HFFc6 (cell line): ENCODE measurements at regions not wholly inside any gene's neighbourhood (a gene's known extent, or its start where the extent isn't known, plus 50 kb on each side); places are given as distances from the start of the nearest gene placed in this dataset.

Source experiments
- DNase-seq: peaks from one replicate; pipeline ENCODE4 v3.0.0-alpha.2; 2018
- H3K27ac Mint-ChIP-seq: 2 replicates; pipeline ENCODE4 v1.8.0; 2020; ENCODE audit warnings: mild to moderate bottlenecking, mixed read lengths
- H3K27me3 Mint-ChIP-seq: 2 replicates; pipeline ENCODE4 v1.8.0; 2021; ENCODE audit warnings: mild to moderate bottlenecking, moderate library complexity, mixed read lengths; ENCODE audit not compliant: insufficient read depth
- H3K36me3 Mint-ChIP-seq: 2 replicates; pipeline ENCODE4 v1.8.0; 2021; ENCODE audit warnings: low read depth, mixed read lengths
- H3K4me1 Mint-ChIP-seq: 2 replicates; pipeline ENCODE4 v1.8.0; 2020; ENCODE audit warnings: low read depth, mixed read lengths
- H3K4me3 Mint-ChIP-seq: 2 replicates; pipeline ENCODE4 v1.8.0; 2020; ENCODE audit warnings: mild to moderate bottlenecking, moderate library complexity, mixed read lengths
- H3K9me3 Mint-ChIP-seq: 2 replicates; pipeline ENCODE4 v1.8.0; 2020; ENCODE audit warnings: mild to moderate bottlenecking, mixed read lengths
- TF ChIP-seq, protein P1 (sequence below): fragments of 200-600 bp; sonication (generic); IDR thresholded peaks from 2 replicates; pipeline ENCODE4 v1.5.0; 2021; ENCODE audit warnings: antibody characterized with exemption, mild to moderate bottlenecking

DNA sequence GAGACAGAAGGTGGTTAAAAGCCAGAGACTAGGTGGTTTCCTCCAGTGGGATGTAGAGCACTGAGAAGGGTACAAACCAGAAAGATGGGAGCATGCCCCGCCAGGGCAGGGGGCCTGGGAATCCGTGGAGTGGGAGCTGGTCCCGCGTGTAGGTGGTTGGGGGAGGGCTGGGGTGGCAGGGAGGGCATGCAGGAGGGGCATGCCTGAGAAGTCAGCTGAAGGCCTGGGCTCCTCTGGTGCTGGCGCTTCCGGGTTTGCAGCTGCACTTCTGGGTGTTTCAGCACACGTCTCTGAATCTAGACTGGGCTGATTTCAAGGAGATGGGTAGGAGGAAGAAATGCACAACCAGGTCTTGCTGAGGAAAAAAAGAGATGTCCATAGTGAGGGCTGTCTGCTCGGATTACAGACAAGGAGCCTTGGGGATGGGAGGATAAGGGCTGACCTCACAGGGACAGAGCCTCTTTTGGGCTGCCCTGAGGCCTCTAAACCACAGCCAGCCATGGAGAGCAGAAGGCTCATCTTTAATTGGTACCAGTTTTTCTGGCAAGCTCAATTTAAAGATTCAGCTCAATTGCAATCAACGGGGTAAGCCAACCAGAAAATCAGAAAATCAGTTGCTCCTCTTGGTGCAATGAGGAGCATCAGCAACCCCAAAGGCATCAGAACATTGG lies 151.9 kb downstream of the FAM43A start:
- no peaks in the 10 kb centered on the region for H3K36me3 Mint-ChIP-seq
- H3K27ac Mint-ChIP-seq = no peak overlapping the region
- DNase-seq = no peak
- peaks cover 7% of the 10 kb centered on the region; the same call in 1 of the 2 replicates for H3K4me1 Mint-ChIP-seq
- TF ChIP-seq, protein P1, sequence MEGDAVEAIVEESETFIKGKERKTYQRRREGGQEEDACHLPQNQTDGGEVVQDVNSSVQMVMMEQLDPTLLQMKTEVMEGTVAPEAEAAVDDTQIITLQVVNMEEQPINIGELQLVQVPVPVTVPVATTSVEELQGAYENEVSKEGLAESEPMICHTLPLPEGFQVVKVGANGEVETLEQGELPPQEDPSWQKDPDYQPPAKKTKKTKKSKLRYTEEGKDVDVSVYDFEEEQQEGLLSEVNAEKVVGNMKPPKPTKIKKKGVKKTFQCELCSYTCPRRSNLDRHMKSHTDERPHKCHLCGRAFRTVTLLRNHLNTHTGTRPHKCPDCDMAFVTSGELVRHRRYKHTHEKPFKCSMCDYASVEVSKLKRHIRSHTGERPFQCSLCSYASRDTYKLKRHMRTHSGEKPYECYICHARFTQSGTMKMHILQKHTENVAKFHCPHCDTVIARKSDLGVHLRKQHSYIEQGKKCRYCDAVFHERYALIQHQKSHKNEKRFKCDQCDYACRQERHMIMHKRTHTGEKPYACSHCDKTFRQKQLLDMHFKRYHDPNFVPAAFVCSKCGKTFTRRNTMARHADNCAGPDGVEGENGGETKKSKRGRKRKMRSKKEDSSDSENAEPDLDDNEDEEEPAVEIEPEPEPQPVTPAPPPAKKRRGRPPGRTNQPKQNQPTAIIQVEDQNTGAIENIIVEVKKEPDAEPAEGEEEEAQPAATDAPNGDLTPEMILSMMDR = no peak
- H3K27me3 Mint-ChIP-seq = peaks cover 21% of the 10 kb centered on the region
- H3K4me3 Mint-ChIP-seq = no peak overlapping the region
- no peaks in the 10 kb centered on the region; the same call in 1 of the 2 replicates for H3K9me3 Mint-ChIP-seq

DNA sequence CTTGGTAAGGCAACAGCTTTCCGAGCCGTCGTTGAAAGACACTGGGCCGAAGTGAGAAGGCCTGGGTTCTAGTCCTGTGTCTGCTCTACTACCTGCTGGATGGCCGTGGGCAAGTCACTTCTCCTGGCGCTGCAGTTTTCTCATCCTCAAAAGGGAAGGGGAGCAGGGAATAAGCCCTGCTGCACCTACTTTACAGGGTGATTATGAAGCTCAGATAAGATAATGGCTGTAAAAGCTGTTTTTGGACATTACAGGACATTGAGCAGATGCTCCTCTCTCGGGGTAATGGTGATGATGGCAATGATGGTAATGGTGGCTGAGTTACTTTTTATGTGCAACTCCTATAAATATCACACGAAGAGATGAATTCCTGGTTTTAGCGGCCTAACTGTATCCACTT lies 152.6 kb downstream of the FAM43A start:
- Mint-ChIP-seq H3K36me3 (no peaks in the 10 kb centered on the region), H3K4me3 (no peak overlapping the region), H3K27me3 (peaks cover 22% of the 10 kb centered on the region), H3K9me3 (no peaks in the 10 kb centered on the region; the same call in 1 of the 2 replicates), H3K4me1 (peaks cover 7% of the 10 kb centered on the region; the same call in 1 of the 2 replicates), H3K27ac (no peak overlapping the region)
- DNase-seq = no peak
- TF ChIP-seq, protein P1 = no peak

DNA sequence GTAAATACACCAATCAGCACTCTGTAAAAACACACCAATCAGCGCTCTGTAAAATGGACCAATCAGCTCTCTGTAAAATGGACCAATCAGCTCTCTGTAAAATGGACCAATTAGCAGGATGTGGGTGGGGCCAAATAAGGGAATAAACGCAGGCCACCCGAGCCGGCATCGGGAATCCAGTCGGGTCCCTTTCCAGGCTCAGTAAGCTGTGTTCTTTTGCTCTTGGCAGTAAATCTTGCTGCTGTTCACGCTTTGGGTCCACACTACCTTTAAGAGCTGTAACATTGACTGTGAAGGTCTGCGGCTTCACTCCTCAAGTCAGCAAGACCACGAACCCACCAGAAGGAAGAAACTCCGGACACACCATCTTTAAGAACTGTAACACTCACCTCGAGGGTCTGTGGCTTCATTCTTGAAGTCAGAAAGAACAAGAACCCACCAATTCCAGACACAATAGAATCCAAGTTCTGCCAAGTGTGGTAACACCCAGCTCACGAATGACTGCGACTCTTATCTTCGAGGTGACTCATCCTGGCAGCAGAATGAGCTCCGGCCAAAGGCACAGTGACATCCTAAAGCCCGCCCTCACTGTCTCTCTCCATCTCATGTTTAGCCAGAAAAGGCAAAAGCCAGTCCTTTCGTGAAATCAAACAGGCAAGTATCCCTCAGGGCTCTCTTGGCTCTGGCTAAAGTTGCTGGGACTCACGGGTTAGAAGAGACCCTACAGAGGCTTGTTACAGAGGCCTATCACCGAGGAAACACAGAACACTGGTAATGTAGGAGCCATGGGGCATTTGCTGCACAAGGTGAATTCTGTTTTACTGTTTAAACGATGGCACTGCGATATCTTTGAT lies 155.2 kb downstream of the FAM43A start:
- H3K27ac Mint-ChIP-seq = no peak overlapping the region
- peaks cover 16% of the 10 kb centered on the region for H3K27me3 Mint-ChIP-seq
- peaks cover 7% of the 10 kb centered on the region; the same call in 1 of the 2 replicates for H3K4me1 Mint-ChIP-seq

DNA sequence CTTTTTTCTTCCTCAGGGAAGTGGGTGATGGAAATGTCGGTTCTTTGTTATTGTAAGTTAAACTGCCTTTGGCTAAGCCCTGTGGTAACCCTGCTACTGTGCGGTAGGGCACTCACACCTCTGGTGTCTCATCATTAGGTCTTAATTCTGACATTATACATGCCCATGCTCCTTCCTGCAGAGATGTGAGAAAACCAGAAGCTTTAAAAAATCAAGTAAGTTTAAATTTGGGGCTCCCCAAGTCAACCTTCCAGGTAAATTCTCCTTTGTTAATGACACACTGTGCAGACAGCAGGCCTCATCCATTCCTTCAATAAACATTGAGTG lies 155.8 kb downstream of the FAM43A start:
- Mint-ChIP-seq H3K27ac (no peak overlapping the region), H3K4me3 (no peak overlapping the region), H3K4me1 (peaks cover 7% of the 10 kb centered on the region; the same call in 1 of the 2 replicates), H3K36me3 (no peaks in the 10 kb centered on the region), H3K27me3 (peaks cover 17% of the 10 kb centered on the region), H3K9me3 (no peaks in the 10 kb centered on the region; the same call in 1 of the 2 replicates)
- no peak for DNase-seq
- TF ChIP-seq, protein P1 = no peak

More for the DNA sequence above, 155.2 kb downstream of the FAM43A start:
- no peaks in the 10 kb centered on the region; the same call in 1 of the 2 replicates for H3K9me3 Mint-ChIP-seq
- no peak for DNase-seq
- TF ChIP-seq, protein P1 = no peak
- no peaks in the 10 kb centered on the region for H3K36me3 Mint-ChIP-seq
- H3K4me3 Mint-ChIP-seq = no peak overlapping the region

DNA sequence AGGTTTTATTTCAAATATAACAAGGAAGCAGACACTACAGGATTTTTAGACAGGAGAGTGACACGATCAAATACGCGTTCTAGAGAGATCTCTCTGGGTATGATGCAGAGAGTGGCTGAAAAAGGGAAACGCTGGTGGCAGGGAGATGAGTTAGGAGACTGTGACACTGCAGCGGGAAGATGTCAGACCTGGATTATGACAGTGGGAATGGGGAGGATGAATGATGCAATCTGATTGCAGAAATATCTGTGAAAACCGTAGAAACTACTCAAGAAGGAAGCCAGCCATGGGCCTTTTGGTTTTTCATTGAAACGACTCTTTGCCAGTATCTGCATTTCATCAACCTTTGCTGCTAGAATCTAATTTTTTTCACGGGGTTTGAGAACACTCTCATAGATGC lies 157.9 kb downstream of the FAM43A start:
- H3K4me1 Mint-ChIP-seq = peaks cover 7% of the 10 kb centered on the region; the same call in 1 of the 2 replicates
- DNase-seq = no peak
- H3K4me3 Mint-ChIP-seq = no peak overlapping the region
- H3K27ac Mint-ChIP-seq = no peak overlapping the region
- H3K36me3 Mint-ChIP-seq = no peaks in the 10 kb centered on the region
- no peaks in the 10 kb centered on the region; the same call in 1 of the 2 replicates for H3K9me3 Mint-ChIP-seq
- H3K27me3 Mint-ChIP-seq = peaks cover 18% of the 10 kb centered on the region
- TF ChIP-seq, protein P1 = no peak
